ENCODE measurements at regions not wholly inside any gene's neighbourhood (a gene's known extent, or its start where the extent isn't known, plus 50 kb on each side); places are given as distances from the start of the nearest gene placed in this dataset.
"Not testable (repeated sequence)": the region's sequence is repeated elsewhere in the genome, so short reads cannot be mapped to it uniquely, and the experiment has no call there.

DNA sequence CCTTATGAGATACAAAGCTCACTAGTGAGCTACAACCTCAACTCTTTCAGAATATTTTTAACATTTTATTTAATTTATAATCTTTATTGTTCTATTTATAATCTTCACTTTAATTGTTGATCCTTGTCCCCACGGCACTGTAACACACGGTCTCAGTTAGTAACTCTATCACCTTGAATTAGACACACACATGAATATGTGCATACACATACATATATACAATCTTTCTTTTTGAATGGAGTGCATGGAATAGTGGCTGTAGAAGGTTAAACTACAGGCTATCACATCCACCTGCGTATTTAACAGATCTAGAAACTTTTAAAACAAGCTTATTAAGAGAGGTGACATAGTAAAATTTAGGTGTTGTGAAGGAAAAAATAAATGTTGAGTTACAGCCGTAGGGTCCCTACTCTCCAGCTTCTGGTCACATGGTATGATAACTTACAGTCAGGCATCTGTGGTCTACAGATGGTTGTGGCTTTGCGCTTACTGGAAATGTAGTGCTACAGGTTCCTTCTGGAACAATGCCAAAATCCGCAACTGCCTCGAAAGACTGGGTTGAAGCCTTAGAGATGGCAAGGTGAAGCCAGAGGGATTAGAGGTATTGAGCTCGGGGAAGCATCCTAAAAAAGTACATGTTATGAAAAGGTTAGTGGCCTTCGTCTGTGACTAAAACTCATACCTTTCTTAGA is 1324.1 kb upstream of the SLC39A10 start:
- DNase-seq, result no peak

DNA sequence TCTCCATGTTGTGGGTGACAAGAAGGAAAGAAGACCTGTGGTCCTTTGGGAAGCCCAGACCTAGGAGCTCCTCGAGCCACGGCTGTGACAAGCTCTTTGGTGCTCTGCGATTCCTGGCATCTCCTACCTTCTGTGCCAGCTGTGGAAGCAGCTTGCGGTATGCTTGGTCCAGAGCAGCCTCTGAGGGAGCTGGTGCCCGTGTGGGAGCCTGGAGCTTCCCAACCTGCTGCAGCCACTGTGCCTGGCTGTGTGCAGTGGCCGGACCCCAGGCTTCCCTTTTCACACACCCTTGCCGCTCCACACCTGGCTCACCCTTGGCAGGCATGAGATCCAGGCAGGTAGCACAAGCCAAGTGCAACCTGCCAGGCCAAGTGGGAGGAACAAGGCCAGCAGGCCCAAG is 1328.6 kb upstream of the SLC39A10 start:
- no peak for DNase-seq

DNA sequence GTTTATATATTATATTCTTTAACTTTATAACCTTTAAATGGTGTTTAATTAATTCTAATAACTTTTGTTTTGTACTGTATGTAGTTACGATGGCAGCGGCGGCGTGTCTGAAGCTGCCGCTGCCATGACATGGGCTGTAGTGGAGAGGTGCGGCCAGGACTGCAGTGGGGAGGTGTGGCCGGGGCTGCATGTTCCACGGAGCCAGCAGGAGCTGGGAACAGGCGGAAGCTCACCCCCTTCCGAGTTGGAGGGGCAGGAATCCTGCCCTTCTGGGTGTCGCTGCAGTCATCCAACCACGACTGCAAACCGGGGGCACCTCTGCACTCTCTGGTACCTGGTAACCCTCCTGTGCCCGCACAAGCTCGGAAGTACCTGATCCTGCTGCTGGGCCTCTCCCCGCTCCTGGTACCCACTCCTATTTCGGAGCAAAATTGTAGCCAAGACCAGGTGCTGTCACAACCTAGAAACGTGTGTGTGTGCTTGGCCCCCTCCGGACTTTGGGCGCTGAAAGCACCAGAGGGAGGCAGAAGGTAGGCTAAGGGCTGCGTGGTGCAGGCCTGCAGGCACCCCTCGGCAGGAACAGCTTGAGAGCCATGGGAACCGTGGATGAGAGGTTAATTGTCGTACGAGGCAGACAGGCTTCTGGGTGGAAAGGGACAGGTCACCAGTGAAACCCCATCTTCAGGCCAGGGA is 1329.7 kb upstream of the SLC39A10 start:
- DNase-seq, result no peak

- DNase-seq, result no peak
These were observed 1333.3 kb upstream of the SLC39A10 start for GRCh38 chr2:194323740-194324139.

DNA sequence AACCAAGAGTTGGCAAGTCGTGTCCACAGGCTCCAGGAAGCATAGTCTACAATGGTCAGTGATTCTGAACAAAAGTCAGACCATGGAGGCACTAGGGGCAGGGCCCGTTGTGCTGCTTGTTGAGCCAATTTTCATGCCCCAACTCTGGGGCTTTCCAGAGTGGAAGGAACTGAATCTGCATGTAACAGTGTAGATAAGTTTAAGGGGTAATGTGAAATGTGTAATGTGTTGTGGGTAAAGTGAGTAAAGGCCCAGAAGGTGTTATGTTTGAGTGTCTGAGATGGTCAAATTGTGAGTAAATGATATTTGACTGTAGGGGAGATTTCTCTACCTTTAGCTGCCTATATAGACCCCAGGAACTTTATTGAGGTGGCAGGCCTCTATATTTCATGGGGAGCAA is 1336.5 kb upstream of the SLC39A10 start:
- DNase-seq, result no peak

GRCh38 chr2:194319222-194319992 is 1337.6 kb upstream of the SLC39A10 start:
- DNase-seq, result no peak

- no peak for DNase-seq
These were observed 1343.0 kb upstream of the SLC39A10 start for GRCh38 chr2:194314042-194314441.

DNA sequence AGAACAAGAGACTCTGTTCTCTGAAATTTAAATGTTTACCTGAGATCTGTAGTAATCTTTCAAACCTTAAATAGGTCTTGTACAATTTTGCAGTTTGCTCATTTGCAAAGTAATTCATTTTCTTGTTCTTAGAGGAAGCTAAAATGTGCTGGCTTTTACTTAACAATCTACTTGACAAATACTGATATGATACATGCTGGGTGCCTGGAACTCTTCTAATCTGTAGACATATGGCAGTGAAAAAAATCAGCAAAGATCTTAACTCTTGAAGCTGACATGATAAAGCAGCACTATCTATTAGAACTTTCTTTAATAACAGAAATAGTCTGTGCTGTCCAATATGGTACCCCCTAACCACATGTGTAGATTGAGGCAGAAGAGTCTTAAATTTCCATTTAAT is 1352.8 kb upstream of the SLC39A10 start:
- DNase-seq, result no peak

DNA sequence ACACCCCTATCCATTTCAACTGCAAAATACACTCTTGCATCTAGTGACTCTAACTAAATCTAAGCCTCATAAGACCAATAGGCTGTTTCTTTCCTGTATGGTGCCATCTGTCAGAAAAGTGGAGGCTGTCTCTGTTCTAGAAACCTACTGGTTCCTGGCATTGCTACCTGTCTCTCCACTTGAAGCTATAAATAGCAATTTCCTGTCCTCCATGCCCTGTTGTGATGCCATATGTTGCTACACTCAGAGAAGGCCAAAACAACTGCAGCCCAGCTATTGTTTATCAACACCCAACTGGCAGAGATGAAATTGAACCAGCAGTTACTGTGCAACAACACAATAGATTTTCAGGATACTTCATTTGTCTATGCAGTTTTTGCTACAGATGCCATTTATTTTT is 1355.1 kb upstream of the SLC39A10 start:
- no peak for DNase-seq

DNA sequence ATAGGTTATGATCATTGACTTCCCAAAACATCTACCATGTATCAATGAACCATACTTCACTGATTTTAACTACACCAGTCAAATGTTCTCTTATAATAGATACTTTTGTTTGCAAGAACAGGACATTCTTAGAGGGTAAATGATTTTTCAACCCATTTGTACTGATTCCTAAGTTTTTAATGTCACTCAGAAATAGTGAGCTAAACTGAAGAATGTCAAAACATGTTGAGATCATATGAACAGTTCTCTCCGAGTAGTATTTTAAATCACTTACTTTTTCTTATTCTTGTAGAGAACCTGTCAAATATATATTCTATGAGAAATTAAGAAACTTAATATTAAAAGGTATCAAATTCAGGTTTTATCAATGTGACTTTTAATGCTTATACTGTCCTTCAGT is 1362.9 kb upstream of the SLC39A10 start:
- DNase-seq, result no peak

GRCh38 chr2:194291104-194291503 is 1365.9 kb upstream of the SLC39A10 start:
- no peak for DNase-seq

- no peak for DNase-seq
These were observed 1367.2 kb upstream of the SLC39A10 start for GRCh38 chr2:194289712-194290346.

DNA sequence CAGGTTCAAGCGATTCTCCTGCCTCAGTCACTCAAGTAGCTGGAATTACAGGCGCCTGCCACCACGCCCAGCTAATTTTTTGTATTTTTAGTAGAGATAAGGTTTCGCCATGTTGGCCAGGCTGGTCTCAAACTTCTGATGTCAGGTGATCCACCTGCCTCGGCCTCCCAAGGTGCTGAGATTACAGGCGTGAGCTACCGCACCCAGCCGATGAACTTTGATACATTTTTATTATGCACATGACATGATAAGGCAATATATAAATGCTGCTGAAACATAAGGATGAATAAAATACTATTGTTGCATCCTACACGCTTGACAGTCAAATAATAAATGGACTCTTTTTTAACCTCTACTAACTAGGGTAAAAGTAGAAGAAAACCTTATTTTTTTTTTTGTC is 1380.4 kb upstream of the SLC39A10 start:
- DNase-seq, result not testable (repeated sequence)

DNA sequence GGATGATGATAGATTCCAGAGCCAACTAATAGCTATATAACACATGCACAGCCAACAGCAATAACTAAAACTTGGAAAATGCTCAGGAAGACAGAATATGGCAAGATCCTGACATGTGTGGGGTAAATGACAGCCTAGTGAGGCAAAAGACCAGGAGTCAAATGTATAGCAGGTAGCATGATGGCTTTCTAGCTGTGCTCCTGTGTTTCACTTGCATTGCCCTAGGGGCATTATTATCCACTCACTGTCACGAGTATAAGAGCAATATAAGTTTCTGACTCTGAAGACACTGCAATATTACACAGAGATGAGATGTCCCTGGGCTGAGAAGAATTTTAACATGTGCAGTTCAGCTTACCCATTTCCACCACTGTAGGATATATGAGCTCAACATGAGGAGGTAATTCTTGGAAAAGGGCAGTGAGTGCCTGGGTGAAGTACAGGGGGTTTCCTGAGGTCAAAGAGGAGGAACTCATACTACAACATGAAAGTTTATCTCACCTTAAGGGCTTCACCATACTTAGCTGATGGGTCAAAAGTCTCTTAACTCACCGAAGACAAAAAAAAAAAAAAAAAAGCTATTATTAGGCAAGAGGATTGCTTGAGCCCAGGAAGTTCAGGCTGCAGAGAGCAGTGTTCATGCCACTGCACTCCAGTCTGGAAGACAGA is 1385.6 kb upstream of the SLC39A10 start:
- no peak for DNase-seq

DNA sequence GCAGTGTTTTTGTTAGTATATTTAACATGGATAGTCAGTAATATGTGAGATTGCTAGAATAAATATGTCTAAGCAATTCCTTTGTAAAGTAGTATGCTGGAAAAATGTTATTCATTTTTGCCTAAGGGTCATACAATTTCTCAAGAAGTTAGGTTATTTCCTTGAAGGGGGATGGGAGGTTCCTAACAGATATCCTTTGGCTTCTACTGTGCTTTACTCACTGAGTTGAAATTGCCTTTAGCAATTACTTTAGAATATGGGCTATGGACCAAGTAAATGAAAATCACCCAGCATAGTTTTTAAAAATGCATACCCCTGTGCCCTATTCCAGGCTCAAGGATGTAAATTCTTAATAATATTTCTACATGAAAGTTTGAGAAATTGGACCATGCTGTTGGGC is 1386.4 kb upstream of the SLC39A10 start:
- no peak for DNase-seq

DNA sequence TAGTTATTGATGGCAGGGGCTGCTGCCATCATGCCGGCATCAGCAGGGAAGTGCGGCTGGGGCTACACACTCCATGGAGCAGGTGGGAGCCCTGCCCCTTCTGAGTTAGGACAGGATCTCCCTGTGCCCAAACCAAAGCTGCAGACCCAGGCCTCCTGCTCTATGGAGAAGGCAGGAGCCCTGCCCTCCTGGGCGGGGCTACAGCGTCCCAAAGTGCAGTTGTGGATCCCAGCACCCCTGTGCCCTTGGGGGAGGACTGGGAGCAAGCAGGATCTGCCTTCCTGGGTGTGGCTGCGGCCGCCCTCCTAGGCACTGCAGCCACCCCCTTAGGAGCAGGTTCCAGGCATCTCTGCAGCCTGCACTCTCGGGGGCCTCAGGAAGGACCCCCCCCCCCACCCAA is 1392.4 kb upstream of the SLC39A10 start:
- no peak for DNase-seq

DNA sequence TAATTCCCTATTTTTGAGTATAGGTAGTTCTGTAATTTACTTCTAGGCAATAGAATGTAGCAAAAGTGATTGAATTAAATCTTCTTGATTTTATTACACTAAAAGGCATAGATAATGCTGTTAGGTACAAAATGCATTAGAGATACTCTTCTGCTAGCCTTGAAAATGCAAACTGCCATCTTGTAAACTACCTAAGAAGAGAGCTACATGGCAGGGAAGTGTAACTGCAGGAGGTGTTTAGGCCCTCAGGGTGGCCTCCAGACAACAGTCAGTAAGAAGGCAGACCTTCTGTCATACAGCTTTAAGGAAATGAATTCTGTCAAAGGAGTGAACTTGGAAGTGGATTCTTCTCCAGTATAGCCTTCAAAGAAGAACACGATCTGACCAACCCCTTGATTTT is 1396.8 kb upstream of the SLC39A10 start:
- no peak for DNase-seq

GRCh38 chr2:194257095-194257494 is 1399.9 kb upstream of the SLC39A10 start:
- no peak for DNase-seq

- DNase-seq, result no peak
These were observed 1403.3 kb upstream of the SLC39A10 start for GRCh38 chr2:194253528-194254259.

GRCh38 chr2:194252127-194252526 is 1404.9 kb upstream of the SLC39A10 start:
- DNase-seq, result no peak

GRCh38 chr2:194232600-194232999 is 1424.4 kb upstream of the SLC39A10 start:
- no peak for DNase-seq

DNA sequence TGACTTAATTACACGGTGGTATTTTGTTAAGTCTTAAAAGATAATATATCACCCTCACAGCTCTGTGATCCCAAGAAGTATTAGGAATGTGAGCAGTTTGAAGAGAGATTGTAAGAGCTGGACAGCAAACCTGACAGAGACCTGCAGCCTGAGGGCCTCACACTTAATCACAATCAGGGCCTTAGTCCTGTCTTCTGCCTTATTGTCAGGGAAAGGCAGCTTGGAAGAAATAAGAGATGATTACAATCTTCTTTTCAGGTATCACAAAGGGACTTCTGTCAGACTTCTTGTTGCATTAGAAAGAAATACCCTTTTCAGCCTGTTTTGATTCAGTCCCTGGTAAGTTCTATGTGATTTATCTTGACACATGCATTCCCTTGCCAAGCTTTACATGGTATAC is 1433.8 kb upstream of the SLC39A10 start:
- DNase-seq, result no peak

All from Kasumi-1 (cell line).